ENCODE measurements at regions not wholly inside any gene's neighbourhood (a gene's known extent, or its start where the extent isn't known, plus 50 kb on each side); places are given as distances from the start of the nearest gene placed in this dataset.

DNA sequence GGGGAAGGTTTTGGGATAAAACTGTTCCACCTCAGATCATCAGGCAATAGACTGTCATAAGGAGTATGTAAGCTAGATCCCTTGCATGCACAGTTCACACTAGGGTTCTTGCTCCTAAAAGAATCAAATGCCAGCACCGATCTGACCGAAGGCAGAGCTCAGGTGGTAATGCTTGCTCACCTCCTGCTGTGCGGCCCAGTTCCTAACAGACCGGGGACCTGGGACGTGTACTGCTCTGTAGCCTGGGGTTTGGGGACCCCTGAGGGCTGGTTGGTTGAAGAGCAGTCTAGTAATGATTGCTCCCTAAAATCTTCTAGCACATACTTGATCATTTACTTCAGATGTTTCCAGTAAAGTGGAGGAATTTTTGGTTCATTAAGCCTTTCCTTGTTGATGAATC is 173.1 kb upstream of the SLIT2 start:
- TF ChIP-seq, protein P1, sequence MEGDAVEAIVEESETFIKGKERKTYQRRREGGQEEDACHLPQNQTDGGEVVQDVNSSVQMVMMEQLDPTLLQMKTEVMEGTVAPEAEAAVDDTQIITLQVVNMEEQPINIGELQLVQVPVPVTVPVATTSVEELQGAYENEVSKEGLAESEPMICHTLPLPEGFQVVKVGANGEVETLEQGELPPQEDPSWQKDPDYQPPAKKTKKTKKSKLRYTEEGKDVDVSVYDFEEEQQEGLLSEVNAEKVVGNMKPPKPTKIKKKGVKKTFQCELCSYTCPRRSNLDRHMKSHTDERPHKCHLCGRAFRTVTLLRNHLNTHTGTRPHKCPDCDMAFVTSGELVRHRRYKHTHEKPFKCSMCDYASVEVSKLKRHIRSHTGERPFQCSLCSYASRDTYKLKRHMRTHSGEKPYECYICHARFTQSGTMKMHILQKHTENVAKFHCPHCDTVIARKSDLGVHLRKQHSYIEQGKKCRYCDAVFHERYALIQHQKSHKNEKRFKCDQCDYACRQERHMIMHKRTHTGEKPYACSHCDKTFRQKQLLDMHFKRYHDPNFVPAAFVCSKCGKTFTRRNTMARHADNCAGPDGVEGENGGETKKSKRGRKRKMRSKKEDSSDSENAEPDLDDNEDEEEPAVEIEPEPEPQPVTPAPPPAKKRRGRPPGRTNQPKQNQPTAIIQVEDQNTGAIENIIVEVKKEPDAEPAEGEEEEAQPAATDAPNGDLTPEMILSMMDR (IDR thresholded peaks at IDR 0.05) = no peak
- TF ChIP-seq TCF7L2 (IDR thresholded peaks at IDR 0.05; ENCODE audit: low read depth, low read length) (no peak), POLR2AphosphoS5 (IDR thresholded peaks at IDR 0.05; ENCODE audit: low read depth, low read length) (no peak), SIN3A (IDR thresholded peaks at IDR 0.05; ENCODE audit: borderline replicate concordance, insufficient read depth, low read depth, low read length) (no peak)
- TF ChIP-seq, protein P2, sequence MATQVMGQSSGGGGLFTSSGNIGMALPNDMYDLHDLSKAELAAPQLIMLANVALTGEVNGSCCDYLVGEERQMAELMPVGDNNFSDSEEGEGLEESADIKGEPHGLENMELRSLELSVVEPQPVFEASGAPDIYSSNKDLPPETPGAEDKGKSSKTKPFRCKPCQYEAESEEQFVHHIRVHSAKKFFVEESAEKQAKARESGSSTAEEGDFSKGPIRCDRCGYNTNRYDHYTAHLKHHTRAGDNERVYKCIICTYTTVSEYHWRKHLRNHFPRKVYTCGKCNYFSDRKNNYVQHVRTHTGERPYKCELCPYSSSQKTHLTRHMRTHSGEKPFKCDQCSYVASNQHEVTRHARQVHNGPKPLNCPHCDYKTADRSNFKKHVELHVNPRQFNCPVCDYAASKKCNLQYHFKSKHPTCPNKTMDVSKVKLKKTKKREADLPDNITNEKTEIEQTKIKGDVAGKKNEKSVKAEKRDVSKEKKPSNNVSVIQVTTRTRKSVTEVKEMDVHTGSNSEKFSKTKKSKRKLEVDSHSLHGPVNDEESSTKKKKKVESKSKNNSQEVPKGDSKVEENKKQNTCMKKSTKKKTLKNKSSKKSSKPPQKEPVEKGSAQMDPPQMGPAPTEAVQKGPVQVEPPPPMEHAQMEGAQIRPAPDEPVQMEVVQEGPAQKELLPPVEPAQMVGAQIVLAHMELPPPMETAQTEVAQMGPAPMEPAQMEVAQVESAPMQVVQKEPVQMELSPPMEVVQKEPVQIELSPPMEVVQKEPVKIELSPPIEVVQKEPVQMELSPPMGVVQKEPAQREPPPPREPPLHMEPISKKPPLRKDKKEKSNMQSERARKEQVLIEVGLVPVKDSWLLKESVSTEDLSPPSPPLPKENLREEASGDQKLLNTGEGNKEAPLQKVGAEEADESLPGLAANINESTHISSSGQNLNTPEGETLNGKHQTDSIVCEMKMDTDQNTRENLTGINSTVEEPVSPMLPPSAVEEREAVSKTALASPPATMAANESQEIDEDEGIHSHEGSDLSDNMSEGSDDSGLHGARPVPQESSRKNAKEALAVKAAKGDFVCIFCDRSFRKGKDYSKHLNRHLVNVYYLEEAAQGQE (IDR thresholded peaks at IDR 0.05; ENCODE audit: insufficient read depth in 1 of 2, low read depth in 2 of 2, low read length in 1 of 2) = no peak

All from Panc1 (cell line).